8988T (cell line): ENCODE measurements at regions not wholly inside any gene's neighbourhood (a gene's known extent, or its start where the extent isn't known, plus 50 kb on each side); places are given as distances from the start of the nearest gene placed in this dataset.

ENCODE experiments used
- DNase-seq: peaks from one replicate; pipeline ENCODE4 v3.0.0; 2011

- DNase-seq: no peak
Measured at GRCh38 chr10:63878428-63878827, 357.2 kb downstream of the REEP3 start.

- DNase-seq: no peak
Measured at GRCh38 chr10:63883861-63884260, 362.7 kb downstream of the REEP3 start.

- DNase-seq: no peak
Measured at GRCh38 chr10:63884426-63884825, 363.2 kb downstream of the REEP3 start.

DNA sequence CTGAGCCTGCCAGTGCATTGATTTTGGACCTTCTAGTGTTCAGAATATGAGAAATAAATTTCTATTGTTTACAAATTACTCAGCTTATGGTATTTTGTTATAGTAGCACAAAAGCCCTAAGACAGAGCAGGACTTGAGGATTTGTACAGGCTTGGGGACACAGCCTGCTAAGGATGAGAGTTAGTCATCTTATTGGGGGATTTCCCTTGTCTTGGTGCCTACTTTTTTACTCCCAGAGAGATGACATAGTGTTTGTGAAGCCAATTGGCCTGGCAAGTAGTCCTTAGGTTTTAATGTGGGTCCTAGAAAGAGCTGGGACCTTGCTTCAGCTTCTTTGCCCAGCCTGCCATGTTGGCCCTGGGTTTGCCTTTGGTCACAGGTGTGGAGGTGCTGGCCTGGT is 364.0 kb downstream of the REEP3 start:
- no peak for DNase-seq

- no peak for DNase-seq
Measured at GRCh38 chr10:63886281-63887022, 365.3 kb downstream of the REEP3 start.

DNA sequence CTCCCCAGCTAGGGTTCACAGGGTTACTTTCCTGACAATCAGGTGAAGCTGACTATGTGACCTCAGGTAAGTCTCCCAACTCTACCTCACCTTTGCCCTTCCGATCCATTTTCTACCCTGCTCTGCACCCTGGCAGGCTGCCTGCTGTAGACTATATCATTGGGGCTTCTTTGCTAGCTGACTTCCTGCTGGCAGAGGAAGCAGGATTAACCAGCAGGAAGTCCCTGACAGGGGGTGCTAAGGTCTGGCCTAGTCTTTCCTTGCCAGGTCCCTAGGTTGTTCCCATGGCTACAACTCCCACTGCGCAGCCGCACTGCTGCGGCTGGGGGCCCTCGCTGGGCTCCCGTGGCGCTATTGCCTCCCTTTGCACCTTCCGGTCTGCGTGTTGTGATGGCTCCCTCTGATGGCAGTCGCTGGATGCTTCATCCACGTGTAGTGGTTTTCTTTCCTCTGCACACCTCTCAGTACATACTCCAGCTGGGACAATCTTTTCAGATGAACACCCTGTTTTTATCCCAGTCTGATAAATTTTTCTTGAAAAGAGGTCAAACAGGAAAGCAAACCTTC is 365.9 kb downstream of the REEP3 start:
- no peak for DNase-seq

DNA sequence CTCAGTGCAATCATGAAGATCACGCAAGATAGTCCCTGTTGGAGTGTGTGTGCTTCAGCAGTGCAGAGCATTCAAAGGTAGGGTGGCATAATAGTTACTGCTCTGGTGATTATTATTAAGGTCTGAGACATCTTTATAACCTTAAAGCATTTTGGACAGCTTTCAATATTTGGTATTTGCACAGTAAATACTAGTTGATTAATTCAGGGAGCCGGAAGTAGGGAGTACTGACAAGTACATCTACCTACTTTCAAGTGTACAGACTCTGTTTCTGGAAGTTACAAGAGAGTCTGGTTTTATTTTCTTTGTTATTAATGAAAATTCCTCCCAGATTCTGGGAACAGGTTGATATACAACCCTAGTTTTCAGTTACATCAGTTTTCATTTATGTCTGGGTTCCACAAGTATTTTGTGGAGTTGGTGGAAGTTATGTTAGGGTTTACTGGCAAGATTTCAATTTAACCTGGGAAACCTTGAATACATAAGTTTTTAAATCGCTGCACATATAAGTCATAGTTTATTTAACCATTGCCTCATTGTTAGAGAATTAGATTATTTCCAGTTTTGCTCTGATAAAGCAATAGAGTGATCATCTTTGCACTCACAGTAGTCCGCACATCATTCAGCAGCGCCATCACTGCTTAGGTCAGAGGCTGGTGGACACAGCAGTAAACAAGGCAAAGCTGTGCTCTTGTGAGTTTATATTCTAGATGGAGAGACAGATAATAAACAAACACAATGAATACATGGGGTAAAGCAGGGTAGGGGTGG is 366.6 kb downstream of the REEP3 start:
- DNase-seq: no peak

DNA sequence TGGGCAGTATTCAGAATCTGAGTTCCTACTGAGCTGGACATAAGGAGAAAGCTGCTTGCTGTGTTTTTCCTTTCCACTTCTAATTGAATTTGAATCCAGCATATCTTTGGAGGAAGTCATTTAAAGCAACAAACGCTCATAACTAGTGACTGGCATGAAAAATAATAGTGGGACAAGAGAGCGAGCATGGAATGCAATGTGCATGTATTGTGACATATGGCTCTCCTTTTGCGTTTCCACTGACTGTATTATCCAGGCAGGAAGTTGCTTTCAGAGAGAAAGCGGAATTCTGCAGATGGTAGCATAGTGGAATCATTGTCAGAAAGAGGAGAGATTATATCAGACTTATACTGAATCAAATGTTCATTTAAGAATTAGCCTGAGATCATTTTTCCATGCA is 368.6 kb downstream of the REEP3 start:
- DNase-seq: no peak

GRCh38 chr10:63896992-63897391 is 375.8 kb downstream of the REEP3 start:
- DNase-seq: no peak

GRCh38 chr10:63899673-63900300 is 378.6 kb downstream of the REEP3 start:
- no peak for DNase-seq

GRCh38 chr10:63901228-63901627 is 380.0 kb downstream of the REEP3 start:
- no peak for DNase-seq

GRCh38 chr10:63901881-63902280 is 380.7 kb downstream of the REEP3 start:
- DNase-seq: no peak

DNA sequence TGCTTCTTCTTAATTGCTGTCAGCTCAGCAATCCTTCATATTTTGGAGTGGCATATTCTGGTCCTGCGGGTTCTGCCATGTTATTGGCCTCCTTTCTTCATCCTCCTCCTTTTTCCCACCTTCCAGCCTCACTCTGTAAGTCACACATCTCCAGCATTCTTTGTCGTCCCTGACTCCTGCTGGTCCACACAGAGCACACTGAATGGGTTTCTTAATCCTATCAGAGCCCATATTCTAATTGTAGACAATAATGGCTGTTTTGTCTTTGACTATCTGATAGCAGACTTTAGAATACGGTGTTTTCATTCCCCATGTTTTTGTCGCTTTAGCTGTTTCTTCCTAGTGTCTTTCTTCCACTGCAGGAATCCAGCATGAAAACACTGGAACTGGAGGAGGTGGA is 389.6 kb downstream of the REEP3 start:
- DNase-seq: no peak

GRCh38 chr10:63915240-63915639 is 394.0 kb downstream of the REEP3 start:
- DNase-seq: no peak

DNA sequence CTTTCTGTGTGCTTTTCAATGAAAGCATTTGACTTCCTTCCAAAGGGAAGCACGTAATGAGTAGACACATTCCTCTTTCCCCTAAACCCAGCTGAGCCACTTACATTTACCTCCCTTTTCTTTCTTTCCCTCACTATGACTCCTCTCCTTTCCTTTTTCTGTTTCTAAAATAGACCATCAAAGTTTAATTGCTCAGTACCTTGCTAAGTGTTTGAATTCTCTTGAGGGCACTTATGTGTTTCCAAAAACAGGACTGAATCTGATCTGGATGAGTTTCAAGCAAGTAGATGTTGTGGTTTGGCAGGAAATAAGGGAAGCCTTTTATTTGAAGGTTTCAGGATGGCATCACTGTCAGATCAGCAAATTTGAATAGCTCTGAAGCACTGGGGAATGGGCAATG is 396.2 kb downstream of the REEP3 start:
- DNase-seq: no peak

- DNase-seq: no peak
Measured at GRCh38 chr10:63919575-63920279, 398.5 kb downstream of the REEP3 start.

GRCh38 chr10:63920926-63921325 is 399.7 kb downstream of the REEP3 start:
- no peak for DNase-seq

GRCh38 chr10:63921908-63922467 is 400.8 kb downstream of the REEP3 start:
- no peak for DNase-seq

DNA sequence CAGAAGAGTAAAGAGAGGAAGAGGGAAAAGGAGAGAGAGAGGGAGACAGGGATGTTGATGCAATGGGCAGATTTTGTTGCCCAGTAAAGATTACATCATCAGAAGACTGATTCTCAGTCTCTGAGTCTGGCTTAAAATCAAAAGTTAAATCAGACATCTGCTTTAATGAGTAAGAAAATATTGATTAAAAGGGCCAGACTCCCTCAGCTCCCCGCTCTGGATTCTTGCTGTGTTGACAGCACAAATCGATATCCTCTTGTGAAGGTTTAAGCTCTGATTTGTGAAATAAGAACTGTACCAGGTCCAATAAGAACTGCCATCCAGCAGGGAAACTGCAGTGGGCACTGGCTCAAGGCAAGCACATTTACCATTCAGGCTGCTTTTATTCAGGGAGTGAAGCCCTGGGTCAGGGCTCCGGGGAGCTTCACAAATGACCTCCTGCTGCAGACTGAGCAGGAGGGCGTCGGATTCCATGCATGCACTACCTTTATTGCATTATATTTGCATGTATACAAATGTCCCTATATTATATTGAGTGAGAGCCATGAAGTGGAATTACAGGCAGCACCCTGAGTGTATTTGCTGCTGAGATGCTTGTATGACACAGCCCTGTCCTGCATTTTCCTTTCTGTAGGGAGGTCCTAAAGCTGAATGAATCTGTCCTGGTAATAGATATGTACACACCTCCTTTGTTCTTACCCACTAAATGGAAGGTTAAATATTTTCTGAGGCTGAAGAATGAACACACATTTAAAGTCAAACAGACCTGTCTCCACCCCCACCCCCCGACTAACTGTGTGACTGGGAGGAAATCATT is 401.5 kb downstream of the REEP3 start:
- DNase-seq: no peak

DNA sequence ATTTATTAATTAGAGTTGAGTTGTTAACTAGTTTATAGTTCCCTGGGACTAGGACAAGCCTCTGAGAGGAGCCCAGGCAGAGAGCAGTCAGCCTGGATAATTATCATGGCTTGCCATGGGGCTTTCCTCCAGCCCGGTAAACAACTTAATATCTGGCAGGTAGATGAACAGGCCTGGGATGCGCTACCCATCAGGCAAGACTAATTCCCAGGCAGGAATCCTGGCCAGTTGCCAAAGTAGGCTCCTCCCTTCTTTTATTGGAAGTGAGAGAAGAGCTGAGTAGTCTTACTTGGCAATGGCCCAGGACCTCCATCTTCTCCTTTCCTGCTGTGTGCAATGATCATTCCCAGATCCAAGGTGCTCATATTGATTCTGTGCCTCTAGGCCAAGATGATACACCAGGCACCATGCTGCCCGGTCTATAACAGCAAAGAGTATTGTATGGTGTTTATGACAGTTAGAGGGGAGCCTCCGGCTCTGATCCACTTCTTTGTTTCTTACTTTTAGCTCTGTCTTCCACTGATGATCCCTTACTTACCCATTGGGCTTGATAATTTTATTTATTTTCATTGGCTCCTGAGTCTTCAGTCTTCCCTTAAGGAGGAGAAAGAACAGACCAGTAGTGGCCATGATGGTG is 408.7 kb downstream of the REEP3 start:
- DNase-seq: no peak

DNA sequence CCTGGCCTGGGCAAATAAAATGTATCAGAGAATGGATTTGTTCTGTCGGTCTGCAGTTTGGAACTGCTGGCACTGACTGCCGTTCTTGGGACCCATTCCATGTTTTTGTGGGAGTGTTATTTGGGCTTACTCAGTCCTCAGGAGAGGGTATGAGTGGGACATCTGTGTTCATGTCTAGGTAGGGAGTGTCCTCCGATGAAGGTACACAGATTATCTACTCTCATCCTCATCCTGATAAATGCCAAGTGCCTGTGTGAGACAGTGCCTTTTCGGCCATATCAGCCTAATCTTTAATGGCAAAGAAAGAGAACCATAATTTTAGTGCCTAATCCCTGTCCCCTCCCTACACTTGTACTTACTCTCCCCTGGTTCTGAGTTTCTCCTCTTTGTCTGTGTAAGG is 409.4 kb downstream of the REEP3 start:
- DNase-seq: no peak
